NCI-H1417 (cell line): ENCODE measurements at regions not wholly inside any gene's neighbourhood (a gene's known extent, or its start where the extent isn't known, plus 50 kb on each side); places are given as distances from the start of the nearest gene placed in this dataset.

ENCODE experiments used
- DNase-seq, 3 experiments: peaks; one replicate each; lab custom pipeline; 2025; lab: John Stamatoyannopoulos, UW

- DNase-seq, result no peak
Observed at GRCh38 chr4:29521281-29521680, 1198.9 kb upstream of the PCDH7 start.

GRCh38 chr4:29536745-29537144, 1183.4 kb upstream of the PCDH7 start:
- DNase-seq, result no peak

GRCh38 chr4:29538889-29539646, 1181.1 kb upstream of the PCDH7 start:
- peak in 1 of 3 experiments; percentile 27 for DNase-seq

DNA sequence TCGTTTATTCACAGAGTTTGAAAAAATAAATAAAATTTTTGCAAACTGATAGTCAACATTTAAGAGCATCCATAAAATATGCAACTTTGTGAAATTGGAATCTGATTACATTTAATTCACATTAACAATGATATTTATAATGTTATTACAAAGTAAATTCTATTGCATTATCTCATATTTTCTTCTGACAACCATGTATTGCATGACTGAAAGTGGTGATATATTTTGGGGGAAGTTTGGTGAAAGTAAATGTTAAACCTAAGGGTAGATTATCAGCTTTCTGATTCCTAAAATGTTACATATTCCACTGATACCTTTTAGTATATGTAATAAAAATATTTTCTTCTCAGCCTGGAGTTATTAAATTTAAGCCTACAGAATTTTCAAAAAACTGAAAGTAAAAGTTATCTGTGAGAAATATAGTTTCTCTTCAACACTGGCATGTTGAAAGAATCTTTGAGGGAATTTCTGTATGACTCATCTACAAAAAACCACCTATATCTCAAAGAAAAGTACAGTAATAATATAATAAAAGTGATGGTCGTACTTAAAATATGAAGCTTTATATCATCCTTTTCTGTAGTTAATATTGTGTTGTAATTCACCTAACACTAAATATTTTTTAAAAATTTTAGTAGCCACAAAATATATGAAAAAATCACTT, 1179.6 kb upstream of the PCDH7 start:
- DNase-seq, result no peak

DNA sequence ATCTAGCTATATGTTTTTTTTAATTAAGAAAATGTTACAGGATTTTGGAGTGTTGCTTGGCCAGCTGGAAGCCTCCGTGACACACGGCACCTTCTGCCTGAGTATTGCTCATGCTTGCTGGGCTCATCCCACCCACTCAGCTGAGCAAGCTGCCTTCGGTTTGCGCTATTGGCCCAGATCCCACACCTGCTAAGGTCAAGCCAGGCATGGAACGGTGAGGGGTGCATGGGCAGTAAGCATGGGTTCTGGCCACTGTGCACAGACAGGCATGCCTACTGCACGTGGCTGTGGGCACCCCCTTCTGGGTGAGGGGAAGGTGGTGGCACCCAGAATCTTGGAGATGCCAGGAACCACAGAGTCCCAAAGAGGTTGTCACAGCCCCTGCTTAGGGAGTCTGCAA, 1178.4 kb upstream of the PCDH7 start:
- no peak for DNase-seq

GRCh38 chr4:29549342-29549741, 1170.8 kb upstream of the PCDH7 start:
- DNase-seq, result no peak

- DNase-seq, result no peak
Observed at GRCh38 chr4:29551821-29552220, 1168.3 kb upstream of the PCDH7 start.

DNA sequence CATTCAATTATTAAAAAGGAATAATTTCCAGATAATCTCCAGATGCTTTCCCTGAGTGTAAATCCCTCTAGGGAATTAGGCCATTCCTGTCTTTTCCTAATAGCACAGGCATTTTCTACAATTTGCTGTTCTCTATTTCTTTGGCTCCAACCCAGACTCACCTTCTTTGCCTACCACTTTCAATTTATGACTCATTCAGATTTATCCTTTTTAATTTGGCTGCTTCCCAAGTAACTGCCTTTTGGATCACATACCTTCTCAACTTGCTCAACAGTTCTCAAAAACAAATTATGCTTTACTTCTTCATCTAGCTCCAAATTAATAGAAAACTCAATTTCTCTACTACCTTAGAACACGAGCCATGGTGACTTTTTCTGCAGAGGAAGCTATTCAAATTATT, 1166.3 kb upstream of the PCDH7 start:
- DNase-seq, result no peak

- DNase-seq, result no peak
Observed at GRCh38 chr4:29558789-29559188, 1161.4 kb upstream of the PCDH7 start.

GRCh38 chr4:29559286-29559685, 1160.9 kb upstream of the PCDH7 start:
- DNase-seq, result no peak

- DNase-seq, result no peak
Observed at GRCh38 chr4:29560452-29560851, 1159.7 kb upstream of the PCDH7 start.

DNA sequence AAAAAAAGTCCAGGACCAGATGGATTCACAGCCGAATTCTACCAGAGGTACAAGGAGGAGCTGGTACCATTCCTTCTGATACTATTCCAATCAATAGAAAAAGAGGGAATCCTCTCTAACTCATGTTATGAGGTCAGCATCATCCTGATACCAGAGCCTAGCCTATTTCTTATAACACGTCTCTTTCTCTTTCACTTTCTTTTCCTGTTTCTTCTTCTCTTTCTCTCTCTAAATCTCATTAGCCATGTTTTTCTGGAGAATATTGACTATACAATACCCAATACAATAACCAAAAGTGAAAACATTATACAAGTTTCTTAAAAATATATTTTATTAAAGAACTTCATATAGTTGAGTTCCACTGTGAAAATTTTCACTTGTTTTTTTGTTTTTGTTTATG, 1154.9 kb upstream of the PCDH7 start:
- DNase-seq, result no peak

DNA sequence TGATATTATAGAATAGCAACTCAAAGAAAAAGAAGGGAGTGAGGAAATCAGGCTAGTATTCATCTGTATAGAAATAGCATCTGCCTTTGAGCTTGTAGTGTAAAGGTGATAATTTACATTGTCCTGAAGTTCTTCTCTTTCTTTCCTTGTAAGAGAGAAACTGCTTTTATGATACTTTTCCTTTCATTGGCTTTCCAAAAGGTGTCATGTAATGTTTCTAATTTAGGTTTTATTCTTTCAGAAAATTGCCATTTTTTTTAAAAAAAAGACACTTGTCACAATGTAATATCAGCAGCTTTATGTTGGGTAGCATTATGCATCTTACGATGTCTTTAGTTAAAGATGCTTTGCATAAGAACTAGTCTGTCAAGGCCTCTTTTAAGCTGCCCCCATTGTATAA, 1153.8 kb upstream of the PCDH7 start:
- no peak for DNase-seq

GRCh38 chr4:29571322-29571721, 1148.8 kb upstream of the PCDH7 start:
- DNase-seq, result no peak

DNA sequence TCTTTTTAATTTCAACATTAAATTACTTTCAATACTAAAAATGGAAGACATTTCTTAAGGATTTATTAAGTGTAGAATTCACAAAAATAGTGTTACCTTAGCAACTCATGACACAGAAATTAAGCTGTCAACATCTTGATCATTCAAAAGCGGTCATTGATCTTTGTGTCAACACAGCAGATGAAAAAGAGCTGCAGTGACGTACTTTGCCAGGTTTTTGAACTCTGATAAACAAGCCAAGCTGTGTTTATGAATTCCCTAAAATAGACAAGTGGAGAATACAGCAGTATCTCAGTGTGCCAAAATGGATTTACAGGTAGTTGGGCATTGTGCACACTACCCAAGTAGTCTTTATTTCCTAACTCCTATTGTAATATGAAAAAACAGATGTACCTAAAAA, 1141.8 kb upstream of the PCDH7 start:
- DNase-seq, result peak in 1 of 3 experiments; percentile 25

- no peak for DNase-seq
Observed at GRCh38 chr4:29581457-29581856, 1138.7 kb upstream of the PCDH7 start.

GRCh38 chr4:29588617-29589016, 1131.6 kb upstream of the PCDH7 start:
- no peak for DNase-seq

DNA sequence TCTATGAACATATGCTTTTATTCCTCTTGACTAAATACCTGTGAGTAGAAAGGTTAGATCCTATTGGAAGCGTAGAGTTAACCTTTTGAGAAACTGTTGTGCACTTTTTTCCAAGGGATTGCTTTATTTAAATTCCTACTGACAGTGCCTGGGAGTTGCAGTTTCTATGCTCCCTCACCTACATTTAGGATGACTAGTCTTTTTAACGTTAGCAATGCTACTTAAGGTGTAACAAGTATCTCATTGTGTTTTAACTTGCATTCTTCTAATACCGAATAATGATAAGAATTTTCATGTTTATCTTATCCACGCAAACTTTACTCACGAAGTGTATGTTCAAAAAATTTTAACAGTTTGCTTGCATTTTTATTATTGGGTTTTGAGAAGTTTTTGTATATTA, 1123.9 kb upstream of the PCDH7 start:
- DNase-seq, result no peak

DNA sequence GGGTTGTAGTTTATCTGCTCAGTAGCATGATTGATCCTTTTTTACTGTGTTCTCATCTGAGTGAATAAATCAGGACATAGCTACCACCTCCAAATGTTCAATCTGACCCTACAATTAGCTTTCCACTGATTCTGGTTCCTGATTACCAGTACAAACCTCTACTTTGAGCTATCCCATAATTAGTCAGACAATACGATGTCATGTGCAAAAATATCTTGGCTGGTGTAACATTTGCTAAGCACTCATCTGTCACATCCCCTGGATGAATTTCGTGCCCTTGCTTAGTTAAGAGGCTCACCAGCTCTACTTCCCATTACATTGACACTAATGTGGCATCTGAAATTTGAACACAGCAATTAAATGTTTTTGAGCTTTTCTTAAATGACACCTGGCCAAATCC, 1101.0 kb upstream of the PCDH7 start:
- peak in 2 of 3 experiments; percentile 45 to 81 for DNase-seq

GRCh38 chr4:29632199-29632598, 1088.0 kb upstream of the PCDH7 start:
- DNase-seq, result no peak

GRCh38 chr4:29636961-29637360, 1083.2 kb upstream of the PCDH7 start:
- DNase-seq, result peak in 1 of 3 experiments; percentile 17

DNA sequence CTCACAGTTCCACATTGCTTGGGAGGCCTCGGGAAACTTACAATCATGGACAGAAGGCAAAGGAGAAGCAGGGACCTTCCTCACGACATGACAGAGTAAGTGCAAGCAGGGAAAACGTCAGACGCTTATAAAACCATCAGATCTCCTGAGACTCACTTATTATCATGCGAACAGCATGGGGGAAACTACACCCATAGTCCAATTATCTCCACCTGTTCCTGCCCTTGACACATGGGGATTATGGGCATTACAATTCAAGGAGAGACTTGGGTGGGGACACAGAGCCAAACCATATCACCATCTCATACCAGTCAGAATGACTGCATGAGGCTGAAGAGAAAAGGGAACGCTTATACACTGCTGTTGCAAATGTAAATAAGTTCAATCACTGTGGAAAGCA, 1066.9 kb upstream of the PCDH7 start:
- no peak for DNase-seq

GRCh38 chr4:29680644-29681043, 1039.5 kb upstream of the PCDH7 start:
- DNase-seq, result peak in 2 of 3 experiments; percentile 1 to 62

DNA sequence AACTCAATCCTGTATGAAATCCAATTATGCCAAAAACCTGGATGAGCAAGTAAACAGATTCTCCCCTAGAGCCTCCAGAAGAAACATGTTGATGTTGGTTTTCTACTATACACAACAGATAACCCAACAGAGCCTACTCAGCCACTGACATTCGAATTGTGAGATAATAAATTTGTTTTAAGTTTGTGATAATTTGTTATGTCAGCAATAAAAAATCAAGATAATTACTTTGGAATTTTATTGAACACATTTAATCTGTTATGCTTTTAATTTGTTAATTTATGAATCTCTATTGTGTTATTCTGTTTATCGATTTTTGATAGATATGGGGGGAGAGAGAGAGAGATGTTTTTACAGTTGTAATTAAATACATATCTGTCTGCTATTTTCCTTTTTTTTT, 1016.1 kb upstream of the PCDH7 start:
- no peak for DNase-seq
